IPS-20b (cell line): ENCODE measurements at regions not wholly inside any gene's neighbourhood (a gene's known extent, or its start where the extent isn't known, plus 50 kb on each side); places are given as distances from the start of the nearest gene placed in this dataset.

Experiments used
- H3K27ac ChIP-seq: one replicate; pipeline ENCODE4 v1.5.1; 2013; ENCODE audit warnings: low read length
- H3K27me3 ChIP-seq: 2 replicates; pipeline ENCODE4 v1.6.1; 2013; ENCODE audit warnings: mild to moderate bottlenecking, low read length, inconsistent platforms; ENCODE audit not compliant: insufficient read depth
- H3K36me3 ChIP-seq: 2 replicates; pipeline ENCODE4 v1.6.1; 2013; ENCODE audit warnings: low read depth, mild to moderate bottlenecking, inconsistent platforms, low read length, moderate library complexity; ENCODE audit not compliant: insufficient read depth
- H3K4me1 ChIP-seq: 2 replicates; pipeline ENCODE4 v1.6.1; 2013; ENCODE audit warnings: mild to moderate bottlenecking, control low read depth, inconsistent platforms, low read length, moderate library complexity; ENCODE audit not compliant: insufficient read depth
- H3K4me3 ChIP-seq: 2 replicates; pipeline ENCODE4 v1.5.1; 2013; ENCODE audit warnings: mild to moderate bottlenecking, low read length, inconsistent platforms
- H3K9ac ChIP-seq: 2 replicates; pipeline ENCODE4 v1.6.1; 2013; ENCODE audit warnings: low read depth, mild to moderate bottlenecking, inconsistent platforms, low read length, moderate library complexity
- H3K9me3 ChIP-seq: 2 replicates; pipeline ENCODE4 v1.6.1; 2013; ENCODE audit warnings: mild to moderate bottlenecking, low read depth, low read length, inconsistent platforms; ENCODE audit not compliant: insufficient read depth

GRCh38 chr2:176819306-176819705 is 393.3 kb upstream of the HNRNPA3 start:
- H3K27me3 ChIP-seq: no peaks in the 10 kb centered on the region
- no peak overlapping the region for H3K9ac ChIP-seq
- H3K4me1 ChIP-seq: peaks cover 34% of the 10 kb centered on the region; the same call in 1 of the 2 replicates
- no peaks in the 10 kb centered on the region for H3K36me3 ChIP-seq
- no peaks in the 10 kb centered on the region for H3K9me3 ChIP-seq
- no peak overlapping the region for H3K27ac ChIP-seq
- no peak overlapping the region for H3K4me3 ChIP-seq

- Histone ChIP-seq H3K9me3 (no peaks in the 10 kb centered on the region), H3K4me3 (no peak overlapping the region), H3K36me3 (no peaks in the 10 kb centered on the region), H3K27ac (no peak overlapping the region), H3K27me3 (no peaks in the 10 kb centered on the region), H3K4me1 (peaks cover 31% of the 10 kb centered on the region; the same call in 1 of the 2 replicates), H3K9ac (no peak overlapping the region)
These were observed 392.1 kb upstream of the HNRNPA3 start for GRCh38 chr2:176820371-176820932.

GRCh38 chr2:176821350-176821749 is 391.2 kb upstream of the HNRNPA3 start:
- Histone ChIP-seq H3K9me3 (no peaks in the 10 kb centered on the region), H3K27me3 (no peaks in the 10 kb centered on the region), H3K27ac (no peak overlapping the region), H3K36me3 (no peaks in the 10 kb centered on the region), H3K4me3 (no peak overlapping the region), H3K9ac (no peak overlapping the region), H3K4me1 (peaks cover 31% of the 10 kb centered on the region; the same call in 1 of the 2 replicates)

GRCh38 chr2:176822060-176822459 is 390.5 kb upstream of the HNRNPA3 start:
- Histone ChIP-seq H3K9me3 (no peaks in the 10 kb centered on the region), H3K4me3 (no peak overlapping the region), H3K4me1 (peaks cover 27% of the 10 kb centered on the region; the same call in 1 of the 2 replicates), H3K36me3 (no peaks in the 10 kb centered on the region), H3K27ac (no peak overlapping the region), H3K9ac (no peak overlapping the region), H3K27me3 (no peaks in the 10 kb centered on the region)

- Histone ChIP-seq H3K9me3 (no peaks in the 10 kb centered on the region), H3K36me3 (no peaks in the 10 kb centered on the region), H3K9ac (no peak overlapping the region), H3K27me3 (no peaks in the 10 kb centered on the region), H3K4me1 (no peaks in the 10 kb centered on the region), H3K4me3 (no peak overlapping the region), H3K27ac (no peak overlapping the region)
These were observed 386.2 kb upstream of the HNRNPA3 start for GRCh38 chr2:176826356-176826755.

GRCh38 chr2:176826984-176827668 is 385.5 kb upstream of the HNRNPA3 start:
- Histone ChIP-seq H3K27ac (no peak overlapping the region), H3K27me3 (no peaks in the 10 kb centered on the region), H3K9ac (no peak overlapping the region), H3K4me3 (no peak overlapping the region), H3K4me1 (no peaks in the 10 kb centered on the region), H3K9me3 (no peaks in the 10 kb centered on the region), H3K36me3 (no peaks in the 10 kb centered on the region)

GRCh38 chr2:176830362-176830761 is 382.2 kb upstream of the HNRNPA3 start:
- Histone ChIP-seq H3K4me1 (no peaks in the 10 kb centered on the region), H3K4me3 (no peak overlapping the region), H3K36me3 (no peaks in the 10 kb centered on the region), H3K27me3 (no peaks in the 10 kb centered on the region), H3K27ac (no peak overlapping the region), H3K9me3 (no peaks in the 10 kb centered on the region), H3K9ac (no peak overlapping the region)

GRCh38 chr2:176832086-176832485 is 380.5 kb upstream of the HNRNPA3 start:
- no peaks in the 10 kb centered on the region for H3K27me3 ChIP-seq
- no peaks in the 10 kb centered on the region for H3K9me3 ChIP-seq
- no peaks in the 10 kb centered on the region for H3K36me3 ChIP-seq
- no peak overlapping the region for H3K27ac ChIP-seq
- no peaks in the 10 kb centered on the region for H3K4me1 ChIP-seq
- no peak overlapping the region for H3K4me3 ChIP-seq
- H3K9ac ChIP-seq: no peak overlapping the region

- no peak overlapping the region for H3K4me3 ChIP-seq
- no peaks in the 10 kb centered on the region for H3K27me3 ChIP-seq
- H3K9me3 ChIP-seq: no peaks in the 10 kb centered on the region
- no peaks in the 10 kb centered on the region for H3K36me3 ChIP-seq
- H3K9ac ChIP-seq: no peak overlapping the region
- no peaks in the 10 kb centered on the region for H3K4me1 ChIP-seq
- no peak overlapping the region for H3K27ac ChIP-seq
These were observed 378.9 kb upstream of the HNRNPA3 start for GRCh38 chr2:176833671-176834070.

- Histone ChIP-seq H3K9me3 (no peaks in the 10 kb centered on the region), H3K27me3 (no peaks in the 10 kb centered on the region), H3K4me1 (no peaks in the 10 kb centered on the region), H3K27ac (no peak overlapping the region), H3K36me3 (no peaks in the 10 kb centered on the region), H3K4me3 (no peak overlapping the region), H3K9ac (no peak overlapping the region)
These were observed 378.4 kb upstream of the HNRNPA3 start for GRCh38 chr2:176834226-176834625.

GRCh38 chr2:176843208-176843607 is 369.4 kb upstream of the HNRNPA3 start:
- no peaks in the 10 kb centered on the region for H3K9me3 ChIP-seq
- H3K27me3 ChIP-seq: no peaks in the 10 kb centered on the region
- no peak overlapping the region for H3K27ac ChIP-seq
- no peaks in the 10 kb centered on the region for H3K36me3 ChIP-seq
- no peak overlapping the region for H3K9ac ChIP-seq
- no peak overlapping the region for H3K4me3 ChIP-seq
- H3K4me1 ChIP-seq: no peaks in the 10 kb centered on the region

- Histone ChIP-seq H3K27me3 (no peaks in the 10 kb centered on the region), H3K9me3 (no peaks in the 10 kb centered on the region), H3K27ac (no peak overlapping the region), H3K36me3 (no peaks in the 10 kb centered on the region), H3K4me3 (no peak overlapping the region), H3K9ac (no peak overlapping the region), H3K4me1 (no peaks in the 10 kb centered on the region)
These were observed 368.1 kb upstream of the HNRNPA3 start for GRCh38 chr2:176844461-176844860.
